ENCODE measurements at regions not wholly inside any gene's neighbourhood (a gene's known extent, or its start where the extent isn't known, plus 50 kb on each side); places are given as distances from the start of the nearest gene placed in this dataset.
"Not testable (repeated sequence)": the region's sequence is repeated elsewhere in the genome, so short reads cannot be mapped to it uniquely, and the experiment has no call there.

DNA sequence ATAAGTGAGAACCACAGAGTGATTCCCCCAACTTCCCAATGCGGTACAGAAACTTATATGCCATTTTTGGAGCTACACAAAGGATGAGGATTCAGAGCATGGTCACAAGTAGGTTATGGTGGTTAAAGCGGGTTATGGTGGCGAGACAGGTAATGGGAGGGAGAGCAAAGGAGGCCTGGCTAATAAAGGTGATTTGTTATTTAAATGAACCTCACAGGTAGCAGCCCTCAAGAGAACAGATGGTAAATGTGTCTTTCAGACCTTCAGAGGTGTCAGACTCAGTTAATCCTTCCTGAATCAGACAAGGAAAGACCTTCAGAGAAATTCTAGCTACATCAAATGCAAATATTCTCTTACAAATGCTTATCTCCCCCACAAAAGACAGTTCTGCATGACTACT, 1971.4 kb downstream of the OLFM4 start:
- no peak for DNase-seq (ENCODE audit: low read depth)
- TF ChIP-seq, protein P1, sequence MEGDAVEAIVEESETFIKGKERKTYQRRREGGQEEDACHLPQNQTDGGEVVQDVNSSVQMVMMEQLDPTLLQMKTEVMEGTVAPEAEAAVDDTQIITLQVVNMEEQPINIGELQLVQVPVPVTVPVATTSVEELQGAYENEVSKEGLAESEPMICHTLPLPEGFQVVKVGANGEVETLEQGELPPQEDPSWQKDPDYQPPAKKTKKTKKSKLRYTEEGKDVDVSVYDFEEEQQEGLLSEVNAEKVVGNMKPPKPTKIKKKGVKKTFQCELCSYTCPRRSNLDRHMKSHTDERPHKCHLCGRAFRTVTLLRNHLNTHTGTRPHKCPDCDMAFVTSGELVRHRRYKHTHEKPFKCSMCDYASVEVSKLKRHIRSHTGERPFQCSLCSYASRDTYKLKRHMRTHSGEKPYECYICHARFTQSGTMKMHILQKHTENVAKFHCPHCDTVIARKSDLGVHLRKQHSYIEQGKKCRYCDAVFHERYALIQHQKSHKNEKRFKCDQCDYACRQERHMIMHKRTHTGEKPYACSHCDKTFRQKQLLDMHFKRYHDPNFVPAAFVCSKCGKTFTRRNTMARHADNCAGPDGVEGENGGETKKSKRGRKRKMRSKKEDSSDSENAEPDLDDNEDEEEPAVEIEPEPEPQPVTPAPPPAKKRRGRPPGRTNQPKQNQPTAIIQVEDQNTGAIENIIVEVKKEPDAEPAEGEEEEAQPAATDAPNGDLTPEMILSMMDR (conservative IDR thresholded peaks at IDR 0.05; ENCODE audit: low read depth, low read length) = no peak
- no peak overlapping the region for H3K4me3 ChIP-seq (ENCODE audit: low read depth, low read length)

DNA sequence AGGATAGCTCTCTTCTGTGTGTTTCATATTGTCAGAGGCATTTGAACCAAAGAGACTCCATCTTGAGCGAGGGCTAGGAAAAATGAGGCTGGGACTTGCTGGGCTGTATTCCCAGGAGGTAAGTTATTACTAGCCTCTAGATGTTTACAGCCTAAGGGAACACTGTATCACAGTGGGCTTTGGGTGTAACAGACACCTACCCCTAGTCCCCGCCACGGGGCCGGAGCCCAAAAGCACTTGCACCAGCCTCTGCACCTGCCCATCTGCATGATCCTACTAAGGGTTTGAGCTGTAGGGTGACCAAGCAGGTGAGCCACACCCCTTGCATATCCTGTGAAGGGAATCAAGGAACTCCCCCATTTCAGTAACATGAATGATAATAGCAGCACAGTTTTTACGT, 1972.2 kb downstream of the OLFM4 start:
- no peak for DNase-seq (ENCODE audit: low read depth)

DNA sequence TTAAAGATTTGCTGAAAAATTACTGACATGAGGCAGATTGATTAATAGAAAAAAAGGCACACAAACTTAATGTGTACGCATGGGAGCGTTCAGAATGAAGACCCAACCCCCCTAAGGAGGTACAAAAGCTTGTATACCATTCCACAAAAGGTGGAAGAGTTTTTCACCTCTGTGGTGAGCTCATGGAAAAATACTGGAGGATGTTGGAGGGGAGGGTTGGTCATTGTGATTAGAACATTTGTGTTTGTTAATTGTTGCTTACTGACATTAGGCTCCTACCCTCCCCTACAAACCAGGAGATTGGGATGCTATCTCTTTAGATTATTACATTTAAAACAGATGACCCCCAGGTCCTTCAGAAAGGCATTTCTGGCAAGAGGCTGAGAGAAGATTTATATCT, 1973.3 kb downstream of the OLFM4 start:
- no peak for DNase-seq (ENCODE audit: low read depth)
- no peak overlapping the region for H3K4me3 ChIP-seq (ENCODE audit: low read depth, low read length)

More for the DNA sequence above, 1972.2 kb downstream of the OLFM4 start:
- H3K4me3 ChIP-seq (ENCODE audit: low read depth, low read length) = no peak overlapping the region
- TF ChIP-seq, protein P1 (conservative IDR thresholded peaks at IDR 0.05; ENCODE audit: low read depth, low read length) = no peak

DNA sequence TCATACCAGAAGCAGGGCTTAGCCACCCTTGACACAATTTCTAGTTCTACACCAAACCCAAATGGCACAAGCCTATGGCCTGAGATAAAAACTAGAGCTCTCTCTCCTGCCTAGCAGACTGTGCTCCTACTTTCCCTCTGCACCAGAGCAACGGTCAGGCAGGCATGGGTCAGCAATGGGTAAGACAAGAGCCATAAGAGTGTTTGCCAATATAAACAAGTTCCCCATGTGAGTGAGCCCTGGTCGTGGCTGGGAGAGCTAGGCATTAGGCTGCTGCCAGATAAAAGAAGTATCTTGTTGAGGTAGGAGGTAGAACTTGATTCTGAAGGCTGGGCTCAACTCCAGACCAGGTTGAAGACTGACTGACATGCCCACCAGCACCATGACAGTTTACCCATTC, 1979.1 kb downstream of the OLFM4 start:
- no peak overlapping the region for H3K4me3 ChIP-seq (ENCODE audit: low read depth, low read length)
- TF ChIP-seq, protein P1 (conservative IDR thresholded peaks at IDR 0.05; ENCODE audit: low read depth, low read length) = no peak
- DNase-seq (ENCODE audit: low read depth) = no peak

More for the DNA sequence above, 1973.3 kb downstream of the OLFM4 start:
- TF ChIP-seq, protein P1 (conservative IDR thresholded peaks at IDR 0.05; ENCODE audit: low read depth, low read length) = no peak

DNA sequence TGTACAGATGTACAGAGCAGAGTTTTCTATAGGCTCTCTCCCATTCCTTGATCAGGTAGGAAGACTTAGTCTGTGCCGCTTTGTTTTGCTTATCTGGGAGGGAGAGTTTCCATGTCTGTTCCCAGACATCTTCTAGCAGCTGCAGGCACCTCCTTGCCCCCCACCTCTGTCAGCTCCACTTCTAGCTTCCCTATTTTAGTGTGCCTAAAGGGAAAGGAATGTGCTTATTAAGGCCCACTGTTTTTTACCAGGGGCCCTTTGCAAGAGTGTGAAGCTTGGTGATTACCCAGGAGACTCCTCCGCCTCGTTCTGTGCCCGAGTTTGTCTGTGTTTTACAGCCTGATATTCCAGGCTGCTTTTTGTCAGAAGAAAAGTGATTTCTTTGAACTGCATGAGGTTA, 1984.4 kb downstream of the OLFM4 start:
- no peak overlapping the region for H3K4me3 ChIP-seq (ENCODE audit: low read depth, low read length)
- DNase-seq (ENCODE audit: low read depth) = no peak
- TF ChIP-seq, protein P1 (conservative IDR thresholded peaks at IDR 0.05; ENCODE audit: low read depth, low read length) = no peak

DNA sequence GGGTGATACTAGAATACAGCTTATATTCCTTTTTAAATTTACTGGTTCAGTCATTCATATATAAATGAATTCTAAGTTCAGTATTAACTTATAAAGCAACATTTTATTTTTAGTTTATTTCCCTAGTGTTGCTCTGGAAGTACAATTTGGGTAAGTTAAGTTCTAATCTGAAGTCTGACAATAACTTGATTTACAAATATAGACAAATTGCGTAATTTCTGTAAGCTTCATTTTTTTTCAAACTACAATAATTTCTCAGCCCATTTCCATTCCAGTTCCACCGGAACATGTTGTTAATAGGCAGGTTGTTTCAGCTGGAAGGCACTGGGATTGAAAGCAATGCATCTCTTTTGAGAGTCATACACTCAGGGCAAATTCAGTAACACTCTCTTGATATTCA, 2000.7 kb downstream of the OLFM4 start:
- TF ChIP-seq, protein P1 (conservative IDR thresholded peaks at IDR 0.05; ENCODE audit: low read depth, low read length) = no peak
- H3K4me3 ChIP-seq (ENCODE audit: low read depth, low read length) = no peak overlapping the region
- DNase-seq (ENCODE audit: low read depth) = no peak

DNA sequence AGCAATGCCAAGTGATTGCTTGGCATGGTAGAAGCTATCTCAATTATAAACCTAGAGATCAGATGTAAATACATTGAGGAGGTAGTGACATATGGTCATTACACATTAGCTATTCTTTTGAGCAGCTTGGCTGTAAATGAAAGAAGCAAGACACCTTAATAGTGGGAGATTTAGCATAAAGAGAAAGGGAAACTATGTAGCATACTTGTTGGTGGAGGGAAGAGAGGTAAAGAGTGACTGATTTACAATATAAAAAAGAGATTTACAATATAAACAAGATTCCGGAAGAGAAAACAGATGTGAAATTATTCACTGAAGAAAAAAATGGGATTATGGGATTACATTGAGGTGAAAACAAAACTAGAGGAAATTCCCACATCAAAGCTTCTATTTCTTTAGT, 2009.6 kb downstream of the OLFM4 start:
- no peak for DNase-seq (ENCODE audit: low read depth)
- H3K4me3 ChIP-seq (ENCODE audit: low read depth, low read length) = no peak overlapping the region
- TF ChIP-seq, protein P1 (conservative IDR thresholded peaks at IDR 0.05; ENCODE audit: low read depth, low read length) = no peak

DNA sequence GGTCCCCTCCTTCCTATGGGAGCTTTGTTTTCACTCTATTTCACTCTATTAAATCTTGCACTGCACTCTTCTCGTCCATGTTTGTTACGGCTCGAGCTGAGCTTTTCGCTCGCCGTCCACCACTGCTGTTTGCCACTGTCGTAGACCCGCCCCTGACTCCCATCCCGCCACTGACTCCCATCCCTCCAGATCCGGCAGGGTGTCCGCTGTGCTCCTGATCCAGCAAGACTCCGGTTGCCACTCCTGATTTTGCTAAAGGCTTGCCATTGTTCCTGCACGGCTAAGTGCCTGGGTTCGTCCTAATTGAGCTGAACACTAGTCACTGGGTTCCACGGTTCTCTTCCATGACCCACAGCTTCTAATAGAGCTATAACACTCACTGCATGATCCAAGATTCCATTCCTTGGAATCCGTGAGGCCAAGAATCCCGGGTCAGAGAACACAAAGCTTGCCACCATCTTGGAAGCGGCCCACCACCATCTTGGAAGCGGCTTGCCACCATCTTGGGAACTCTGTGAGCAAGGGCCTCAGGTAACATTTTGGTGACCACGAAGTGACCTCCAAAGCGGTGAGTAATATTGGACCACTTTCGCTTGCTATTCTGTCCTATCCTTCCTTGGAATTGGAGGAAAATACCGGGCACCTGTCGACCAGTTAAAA, 2025.4 kb downstream of the OLFM4 start:
- H3K4me3 ChIP-seq (ENCODE audit: low read depth, low read length); DNase-seq (ENCODE audit: low read depth): not testable (repeated sequence)

DNA sequence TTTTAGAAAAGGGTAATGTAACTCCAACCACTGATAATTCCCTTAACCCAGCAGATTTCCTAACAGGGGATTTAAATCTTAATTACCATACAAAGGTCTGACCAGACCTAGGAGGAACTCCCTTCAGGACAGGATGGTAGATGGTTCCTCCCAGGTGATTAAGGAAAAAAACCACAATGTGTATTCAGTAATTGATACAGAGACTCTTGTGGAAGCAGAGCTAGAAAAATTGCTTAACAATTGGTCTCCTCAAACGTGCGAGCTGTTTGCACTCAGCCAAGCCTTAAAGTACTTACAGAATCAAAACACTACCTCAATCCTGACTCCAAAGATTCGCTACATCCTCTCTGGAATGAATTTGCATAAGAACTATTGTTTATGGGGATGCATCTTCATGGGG, 2027.1 kb downstream of the OLFM4 start:
- H3K4me3 ChIP-seq (ENCODE audit: low read depth, low read length); DNase-seq (ENCODE audit: low read depth): not testable (repeated sequence)
